HFF-Myc (cell line): ENCODE measurements at regions not wholly inside any gene's neighbourhood (a gene's known extent, or its start where the extent isn't known, plus 50 kb on each side); places are given as distances from the start of the nearest gene placed in this dataset.

Experiments used
- DNase-seq: peaks from one replicate; pipeline ENCODE4 v3.0.0-alpha.2; 2011; ENCODE audit warnings: low read depth; ENCODE audit errors: extremely low read depth
- H3K4me3 ChIP-seq: replicated peaks from 2 replicates; pipeline ENCODE4 v1.5.1; 2011; ENCODE audit warnings: low read depth, mild to moderate bottlenecking, control low read depth, low read length
- TF ChIP-seq, protein P1 (sequence below): IDR thresholded peaks from 2 replicates; pipeline ENCODE4 v1.5.1; 2012; ENCODE audit warnings: mild to moderate bottlenecking, low read depth, low read length, control low read depth; ENCODE audit errors: missing control alignments

DNA sequence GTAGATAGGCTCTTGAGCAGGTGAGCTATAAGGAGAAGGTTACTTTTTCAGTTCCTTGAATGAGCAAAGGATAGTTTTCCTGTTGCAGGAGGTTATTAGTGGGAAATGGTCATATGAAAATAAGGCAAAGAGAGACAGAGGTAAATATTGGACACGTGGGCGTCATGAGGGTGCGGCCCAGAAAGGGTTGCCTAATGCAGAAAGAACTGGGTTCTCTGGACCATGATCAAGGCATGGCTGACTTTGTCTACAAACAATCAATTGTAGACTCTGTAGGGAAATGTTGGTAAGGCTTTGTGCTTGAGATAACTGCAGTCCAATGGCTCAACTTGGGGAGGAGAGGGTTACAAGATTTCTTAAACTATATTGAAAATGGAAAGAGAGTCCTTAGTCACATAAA is 585.8 kb downstream of the BCL11A start:
- TF ChIP-seq, protein P1, sequence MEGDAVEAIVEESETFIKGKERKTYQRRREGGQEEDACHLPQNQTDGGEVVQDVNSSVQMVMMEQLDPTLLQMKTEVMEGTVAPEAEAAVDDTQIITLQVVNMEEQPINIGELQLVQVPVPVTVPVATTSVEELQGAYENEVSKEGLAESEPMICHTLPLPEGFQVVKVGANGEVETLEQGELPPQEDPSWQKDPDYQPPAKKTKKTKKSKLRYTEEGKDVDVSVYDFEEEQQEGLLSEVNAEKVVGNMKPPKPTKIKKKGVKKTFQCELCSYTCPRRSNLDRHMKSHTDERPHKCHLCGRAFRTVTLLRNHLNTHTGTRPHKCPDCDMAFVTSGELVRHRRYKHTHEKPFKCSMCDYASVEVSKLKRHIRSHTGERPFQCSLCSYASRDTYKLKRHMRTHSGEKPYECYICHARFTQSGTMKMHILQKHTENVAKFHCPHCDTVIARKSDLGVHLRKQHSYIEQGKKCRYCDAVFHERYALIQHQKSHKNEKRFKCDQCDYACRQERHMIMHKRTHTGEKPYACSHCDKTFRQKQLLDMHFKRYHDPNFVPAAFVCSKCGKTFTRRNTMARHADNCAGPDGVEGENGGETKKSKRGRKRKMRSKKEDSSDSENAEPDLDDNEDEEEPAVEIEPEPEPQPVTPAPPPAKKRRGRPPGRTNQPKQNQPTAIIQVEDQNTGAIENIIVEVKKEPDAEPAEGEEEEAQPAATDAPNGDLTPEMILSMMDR = no peak
- DNase-seq = no peak
- H3K4me3 ChIP-seq = no peak overlapping the region

DNA sequence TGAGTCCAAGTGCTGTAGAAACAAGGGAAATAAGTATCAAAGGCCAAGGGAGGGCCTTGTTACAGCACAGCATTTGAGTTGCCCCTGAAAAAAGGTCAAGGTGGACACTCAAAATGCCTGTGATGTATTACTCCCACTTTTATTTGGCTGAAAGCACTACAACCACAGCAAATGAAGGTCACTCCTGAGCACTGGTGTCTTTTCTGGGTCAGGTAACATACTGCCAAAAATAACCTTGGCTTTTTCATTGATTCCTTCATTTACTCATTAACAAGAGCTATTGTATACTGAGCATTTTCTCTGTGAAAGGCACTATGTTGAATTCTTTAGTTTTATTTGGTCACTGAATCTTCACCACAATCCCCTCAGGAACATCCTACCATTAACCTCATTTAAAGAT is 590.3 kb downstream of the BCL11A start:
- no peak overlapping the region for H3K4me3 ChIP-seq
- no peak for DNase-seq
- TF ChIP-seq, protein P1 = no peak

DNA sequence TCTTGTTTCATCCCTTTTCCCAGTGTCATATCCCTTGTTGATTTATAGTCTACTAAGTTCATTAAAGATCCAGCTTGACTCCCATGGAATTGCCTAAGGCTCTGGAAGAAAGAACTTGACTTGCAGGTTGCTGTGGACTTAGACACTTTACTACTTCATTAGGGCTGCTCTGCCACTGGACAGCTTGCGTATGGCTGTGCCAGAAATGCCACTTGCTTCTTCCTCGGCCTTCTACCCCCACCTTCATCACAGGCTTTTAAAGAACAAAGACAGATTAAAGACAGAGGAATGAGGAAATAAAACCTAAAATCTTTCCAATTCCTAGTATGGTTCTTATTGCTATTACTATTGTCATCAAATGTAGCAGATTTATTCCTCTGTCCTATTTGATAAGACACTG is 591.7 kb downstream of the BCL11A start:
- no peak for DNase-seq
- TF ChIP-seq, protein P1 = no peak
- no peak overlapping the region for H3K4me3 ChIP-seq

DNA sequence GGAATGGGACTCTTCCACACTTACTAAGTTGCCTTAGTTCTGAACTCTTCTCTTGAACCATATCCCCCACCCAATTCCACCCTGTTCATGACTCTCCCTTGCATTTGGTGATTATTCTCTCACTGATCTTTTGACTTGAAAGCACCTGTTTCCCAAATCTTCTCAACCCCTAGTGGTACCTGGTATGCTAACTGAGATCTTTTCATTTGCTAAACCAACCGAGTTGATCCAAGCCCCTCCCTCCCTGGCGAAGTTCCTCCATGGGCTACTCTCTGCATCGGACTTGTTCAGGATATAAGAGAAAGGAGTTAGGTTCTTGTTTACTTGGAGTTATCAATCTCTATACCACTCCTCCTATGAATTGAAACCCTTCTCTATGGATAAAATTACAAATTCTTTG is 593.5 kb downstream of the BCL11A start:
- TF ChIP-seq, protein P1 = no peak
- no peak overlapping the region for H3K4me3 ChIP-seq
- DNase-seq = no peak

DNA sequence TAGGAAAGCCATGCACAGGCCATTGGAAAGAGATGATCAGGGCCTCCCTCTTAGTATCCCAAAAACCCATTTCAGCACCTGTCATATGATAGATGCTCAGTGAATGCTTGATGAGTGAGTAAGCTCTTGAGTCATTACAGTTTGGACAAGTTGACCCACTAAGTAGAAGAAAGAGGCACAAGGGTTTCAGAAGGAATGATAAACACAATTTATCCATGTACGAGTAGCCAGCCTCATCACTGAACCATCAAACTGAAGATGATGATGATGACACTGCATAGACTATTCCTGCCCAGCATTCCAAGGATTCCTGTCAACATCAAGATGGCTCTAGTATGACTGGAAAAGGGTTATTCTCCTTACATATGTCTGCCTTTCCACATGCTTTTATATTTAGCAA is 596.0 kb downstream of the BCL11A start:
- no peak overlapping the region for H3K4me3 ChIP-seq
- TF ChIP-seq, protein P1 = no peak
- DNase-seq = no peak

DNA sequence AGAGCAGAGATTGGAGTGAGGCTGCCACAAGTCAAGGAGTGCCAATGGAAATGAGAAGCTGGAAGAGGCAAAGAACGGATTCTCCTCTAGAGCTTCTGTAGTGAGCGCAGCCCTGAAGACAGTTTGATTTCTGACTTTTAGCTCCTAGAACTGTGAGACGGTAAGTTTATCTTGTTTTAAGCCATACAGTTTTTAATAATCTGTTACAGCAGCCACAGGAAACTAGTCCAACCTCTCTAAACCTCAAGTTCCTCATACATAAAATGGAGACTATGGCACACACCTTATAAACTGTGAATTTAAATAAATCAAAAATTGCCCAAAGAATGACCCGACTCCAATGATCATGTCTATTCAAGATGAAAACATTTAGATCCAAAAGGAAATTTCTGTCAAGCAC is 596.5 kb downstream of the BCL11A start:
- TF ChIP-seq, protein P1 = no peak
- H3K4me3 ChIP-seq = no peak overlapping the region
- no peak for DNase-seq

DNA sequence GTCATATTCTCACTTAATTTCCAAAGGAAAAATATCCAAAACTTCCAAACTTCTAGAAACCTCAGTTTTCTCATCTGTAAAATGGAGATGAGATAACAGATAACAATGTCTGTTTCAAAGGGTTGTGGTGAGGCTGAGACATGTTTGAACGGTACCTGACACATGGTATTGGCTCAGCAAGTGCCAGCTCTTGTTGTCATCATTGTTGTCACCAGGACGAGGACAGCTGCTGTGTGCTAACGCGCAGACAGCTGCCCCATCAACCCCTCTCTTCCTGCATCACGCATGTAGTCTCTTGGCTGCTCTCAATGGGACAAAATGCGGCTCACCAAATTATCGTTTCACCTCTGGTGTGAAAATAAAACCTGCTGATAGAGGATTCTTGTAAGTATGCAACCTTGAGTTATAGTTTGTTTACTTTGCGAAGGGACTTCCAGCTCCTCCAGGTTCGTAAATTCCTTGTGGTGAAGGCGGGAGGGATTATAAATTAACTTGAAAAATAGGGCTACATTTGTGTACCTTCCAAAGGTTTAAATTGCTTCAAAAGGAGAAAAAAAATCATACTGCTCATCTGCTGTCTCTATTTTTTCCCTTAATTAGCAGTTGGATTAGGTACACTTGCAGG is 605.4 kb downstream of the BCL11A start:
- no peak for DNase-seq
- TF ChIP-seq, protein P1 = no peak
- H3K4me3 ChIP-seq = no peak overlapping the region
